GM23248 (cell line): ENCODE measurements at regions not wholly inside any gene's neighbourhood (a gene's known extent, or its start where the extent isn't known, plus 50 kb on each side); places are given as distances from the start of the nearest gene placed in this dataset.

Experiments
- EZH2 ChIP-seq: fragments of 200-600 bp; sonication (generic); IDR thresholded peaks from 2 replicates; pipeline ENCODE4 v1.6.1; 2018; ENCODE audit warnings: antibody characterized with exemption, mild to moderate bottlenecking; ENCODE audit not compliant: insufficient read depth, poor library complexity, severe bottlenecking
- EZH2phosphoT487 ChIP-seq: fragments of 200-600 bp; sonication (generic); IDR thresholded peaks from 2 replicates; pipeline ENCODE4 v1.6.1; 2018; ENCODE audit warnings: antibody characterized with exemption, moderate library complexity, mild to moderate bottlenecking, low read depth; ENCODE audit not compliant: insufficient read depth

GRCh38 chr5:173703466-173703865 lies 87.0 kb upstream of the BOD1 start:
- TF ChIP-seq EZH2 (no peak), EZH2phosphoT487 (no peak)
